Gastroesophageal sphincter (tissue), 4 donors: ENCODE measurements at regions not wholly inside any gene's neighbourhood (a gene's known extent, or its start where the extent isn't known, plus 50 kb on each side); places are given as distances from the start of the nearest gene placed in this dataset.

Experiments used
- ATAC-seq: fragments of 150-250 bp; one replicate; pipeline ENCODE4 v1.9.1; 2016; ENCODE audit warnings: mild to moderate bottlenecking, moderate library complexity
- H3K27ac ChIP-seq, 4 donors: fragments of 200-600 bp; sonication (generic) in 3 of 4; 1 replicate in 3 of 4; 2 replicates in 1 of 4; pipeline ENCODE4 v1.5.1; 2016 to 2019
- H3K27me3 ChIP-seq: fragments of 200-600 bp; sonication (generic); one replicate; pipeline ENCODE4 v1.5.1; 2019
- H3K36me3 ChIP-seq, 2 donors: fragments of 200-600 bp; sonication (generic); one replicate each; pipeline ENCODE4 v1.5.1; 2019; ENCODE audit warnings: control low read depth in 1 of 2
- H3K4me1 ChIP-seq, 3 donors: fragments of 200-600 bp; sonication (generic); 1 replicate in 2 of 3; 2 replicates in 1 of 3; pipeline ENCODE4 v1.5.1; 2016 to 2019; ENCODE audit warnings: control low read depth in 2 of 3
- H3K4me3 ChIP-seq, 2 donors: fragments of 200-600 bp; sonication (generic); one replicate each; pipeline ENCODE4 v1.5.1; 2019; ENCODE audit warnings: mild to moderate bottlenecking in 1 of 2, moderate library complexity in 1 of 2
- H3K9me3 ChIP-seq, 3 donors: fragments of 200-600 bp; sonication (generic); one replicate each; pipeline ENCODE4 v1.5.1; 2017 to 2019; ENCODE audit warnings: control low read depth in 2 of 3
- EP300 ChIP-seq: sonication (generic); formaldehyde crosslinking; IDR thresholded peaks from one replicate; pipeline ENCODE4 v1.6.1; 2017; ENCODE audit warnings: antibody characterized with exemption, mild to moderate bottlenecking
- POLR2A ChIP-seq, 2 donors: fragments of 450-650 bp; IDR thresholded peaks; one replicate each; pipeline ENCODE4 v1.6.1; 2017; ENCODE audit warnings: antibody characterized with exemption in 2 of 2, mild to moderate bottlenecking in 2 of 2, moderate library complexity in 1 of 2
- POLR2AphosphoS5 ChIP-seq: sonication (generic); formaldehyde crosslinking; IDR thresholded peaks from one replicate; pipeline ENCODE4 v1.6.1; 2017; ENCODE audit warnings: antibody characterized with exemption
- WGBS, 2 donors: methylation state at CpG; one replicate each; pipeline ENCODE4 v1.1.5; 2018; ENCODE audit warnings: low coverage in 1 of 2; 5-methylcytosine and 5-hydroxymethylcytosine counted together
- TF ChIP-seq, protein P1 (sequence below), 4 experiments: fragments of 200-600 bp in 2 of 4; fragments of 450-650 bp in 2 of 4; sonication (generic) in 1 of 4; IDR thresholded peaks; one replicate each; pipeline ENCODE4 v1.5.1; 2017 to 2019; ENCODE audit warnings: antibody characterized with exemption in 4 of 4, mild to moderate bottlenecking in 2 of 4, moderate library complexity in 2 of 4

DNA sequence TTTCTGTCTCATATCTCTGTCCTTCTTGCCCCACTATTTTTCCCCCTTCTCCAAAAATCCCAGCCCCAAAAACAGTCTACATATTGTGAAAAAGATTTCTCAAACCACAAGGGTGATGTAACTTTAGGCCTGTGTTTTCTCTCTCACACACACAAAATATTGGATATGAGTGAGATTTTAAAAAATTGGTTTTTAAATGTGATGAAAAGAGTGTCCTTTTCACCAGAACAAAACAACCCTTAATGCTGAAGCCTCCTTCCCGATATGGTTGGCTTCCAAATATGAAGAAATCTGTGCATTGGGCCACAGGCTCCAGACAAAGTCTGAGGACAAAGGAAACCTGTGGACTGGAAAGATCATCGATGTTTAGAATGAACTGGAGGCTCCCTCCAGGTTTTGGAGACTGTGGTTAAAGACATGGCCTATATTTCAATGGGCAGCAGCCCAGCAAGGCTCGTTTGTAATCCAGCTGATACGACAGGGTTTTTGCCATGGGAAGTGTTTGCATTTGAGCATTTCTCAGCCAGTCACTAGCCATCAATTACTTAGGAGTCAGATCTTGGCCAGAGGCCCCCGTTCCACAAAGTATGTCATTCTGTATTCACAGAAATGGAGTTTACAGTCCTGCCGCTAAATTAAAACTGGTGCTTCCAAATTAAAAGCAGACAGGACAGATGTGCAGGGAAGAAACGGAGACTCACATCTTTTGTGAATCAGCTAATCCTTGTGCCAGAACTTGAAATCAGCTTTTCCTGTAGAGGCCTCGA lies 546.3 kb downstream of the EBF1 start:
- H3K27me3 ChIP-seq = no peaks in the 10 kb centered on the region
- H3K27ac ChIP-seq = peak overlapping the region; percentile 24 to 67 (median 64)
- peaks cover 0 to 29% (median 2%) of the 10 kb centered on the region in 3 donors for H3K4me1 ChIP-seq
- 17 to 39% methylated on average over 8 of the region's 8 CpGs for WGBS, 2 donors
- peak; percentile 73 for ATAC-seq
- no peaks in the 10 kb centered on the region for H3K36me3 ChIP-seq
- TF ChIP-seq, protein P1, sequence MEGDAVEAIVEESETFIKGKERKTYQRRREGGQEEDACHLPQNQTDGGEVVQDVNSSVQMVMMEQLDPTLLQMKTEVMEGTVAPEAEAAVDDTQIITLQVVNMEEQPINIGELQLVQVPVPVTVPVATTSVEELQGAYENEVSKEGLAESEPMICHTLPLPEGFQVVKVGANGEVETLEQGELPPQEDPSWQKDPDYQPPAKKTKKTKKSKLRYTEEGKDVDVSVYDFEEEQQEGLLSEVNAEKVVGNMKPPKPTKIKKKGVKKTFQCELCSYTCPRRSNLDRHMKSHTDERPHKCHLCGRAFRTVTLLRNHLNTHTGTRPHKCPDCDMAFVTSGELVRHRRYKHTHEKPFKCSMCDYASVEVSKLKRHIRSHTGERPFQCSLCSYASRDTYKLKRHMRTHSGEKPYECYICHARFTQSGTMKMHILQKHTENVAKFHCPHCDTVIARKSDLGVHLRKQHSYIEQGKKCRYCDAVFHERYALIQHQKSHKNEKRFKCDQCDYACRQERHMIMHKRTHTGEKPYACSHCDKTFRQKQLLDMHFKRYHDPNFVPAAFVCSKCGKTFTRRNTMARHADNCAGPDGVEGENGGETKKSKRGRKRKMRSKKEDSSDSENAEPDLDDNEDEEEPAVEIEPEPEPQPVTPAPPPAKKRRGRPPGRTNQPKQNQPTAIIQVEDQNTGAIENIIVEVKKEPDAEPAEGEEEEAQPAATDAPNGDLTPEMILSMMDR (IDR thresholded peaks at IDR 0.05) = no peak
- TF ChIP-seq EP300 = no peak
- peak; percentile 53 for TF ChIP-seq POLR2AphosphoS5
- TF ChIP-seq POLR2A (IDR thresholded peaks at IDR 0.05) = no peak
- no peaks in the 10 kb centered on the region for H3K9me3 ChIP-seq
- no peak overlapping the region for H3K4me3 ChIP-seq

DNA sequence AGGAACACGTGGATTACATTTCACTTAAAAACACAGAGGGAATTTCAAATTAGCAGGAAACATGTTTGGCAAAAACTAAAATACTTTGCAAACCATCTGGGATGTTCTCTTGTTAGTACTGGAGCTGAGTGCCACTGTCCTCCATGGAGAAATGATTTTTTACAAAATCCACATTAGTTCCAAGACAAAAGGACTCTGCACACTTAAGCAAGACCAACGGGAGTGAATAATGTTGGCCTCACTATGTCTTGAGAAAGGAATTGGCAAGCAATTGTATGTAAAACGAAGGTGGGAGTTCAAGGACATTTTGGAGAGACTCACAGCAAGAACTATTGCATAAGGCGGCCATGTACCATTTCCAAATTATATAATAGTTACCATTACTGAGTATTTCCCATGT lies 547.5 kb downstream of the EBF1 start:
- ATAC-seq = peak; percentile 85
- Histone ChIP-seq H3K27ac (peak overlapping the region in 3 of 4 donors; percentile 63 to 71 (median 67)), H3K27me3 (no peaks in the 10 kb centered on the region), H3K9me3 (no peaks in the 10 kb centered on the region), H3K4me1 (peaks cover 0 to 29% (median 2%) of the 10 kb centered on the region in 3 donors), H3K4me3 (no peak overlapping the region), H3K36me3 (no peaks in the 10 kb centered on the region)
- no peak for TF ChIP-seq POLR2A (IDR thresholded peaks at IDR 0.05)
- peak; percentile 61 for TF ChIP-seq POLR2AphosphoS5
- 60 to 64% methylated on average over 4 of the region's 4 CpGs for WGBS, 2 donors

DNA sequence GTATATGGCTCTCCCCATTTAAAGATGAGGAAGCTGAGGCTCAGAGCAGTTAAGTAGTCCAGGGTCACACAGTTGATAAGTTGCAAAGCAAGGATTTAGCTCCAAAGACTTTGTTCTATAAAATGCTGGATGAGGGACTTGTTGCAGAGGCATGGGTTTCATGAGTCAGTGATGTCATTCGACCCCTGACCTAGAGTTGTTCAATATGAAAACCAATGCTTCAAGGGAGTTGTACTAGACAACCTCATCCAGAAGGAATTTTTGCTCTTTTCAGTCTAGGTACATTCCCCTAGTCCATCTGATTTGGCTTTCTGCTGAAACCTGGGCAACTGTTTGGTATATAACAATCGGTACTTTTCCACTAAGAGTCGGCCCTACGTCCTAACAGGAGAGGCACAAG lies 550.4 kb downstream of the EBF1 start:
- ATAC-seq = no peak
- WGBS, 2 donors = 83 to 84% methylated on average over 1 to 4 of the region's 4 CpGs

DNA sequence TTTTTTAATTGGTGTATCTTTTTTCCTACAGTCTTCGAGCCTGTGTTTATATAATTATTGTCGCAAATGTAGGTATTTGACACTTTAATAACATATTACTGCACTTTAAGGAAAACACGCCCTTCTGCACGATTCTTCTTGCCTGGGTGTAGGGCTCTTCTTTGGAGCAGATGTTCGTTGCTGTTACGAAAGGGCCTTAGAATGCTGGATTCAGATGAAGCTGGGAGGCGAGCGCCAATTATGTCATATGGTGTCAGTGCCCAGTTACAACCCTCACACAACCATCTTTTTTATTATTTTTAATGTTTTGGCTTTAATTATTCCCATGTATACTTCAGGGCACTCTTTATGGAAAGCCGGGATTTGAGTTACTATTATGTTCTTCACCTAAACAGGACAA lies 553.0 kb downstream of the EBF1 start:
- ATAC-seq = peak; percentile 53
- TF ChIP-seq EP300 = no peak
- Histone ChIP-seq H3K4me3 (no peak overlapping the region), H3K27ac (no peak overlapping the region), H3K9me3 (no peaks in the 10 kb centered on the region), H3K4me1 (peaks cover 0 to 3% (median 0%) of the 10 kb centered on the region in 3 donors), H3K27me3 (no peaks in the 10 kb centered on the region), H3K36me3 (no peaks in the 10 kb centered on the region)
- WGBS, 2 donors = 74 to 81% methylated on average over 9 of the region's 9 CpGs

More for the DNA sequence above, 550.4 kb downstream of the EBF1 start:
- no peak overlapping the region for H3K27ac ChIP-seq
- no peaks in the 10 kb centered on the region for H3K36me3 ChIP-seq
- no peak for TF ChIP-seq POLR2A (IDR thresholded peaks at IDR 0.05)
- TF ChIP-seq EP300 = no peak
- no peak for TF ChIP-seq POLR2AphosphoS5
- TF ChIP-seq, protein P1 (IDR thresholded peaks at IDR 0.05) = no peak
- peaks cover 0 to 25% (median 2%) of the 10 kb centered on the region in 3 donors for H3K4me1 ChIP-seq
- no peaks in the 10 kb centered on the region for H3K9me3 ChIP-seq
- no peak overlapping the region for H3K4me3 ChIP-seq
- no peaks in the 10 kb centered on the region for H3K27me3 ChIP-seq

DNA sequence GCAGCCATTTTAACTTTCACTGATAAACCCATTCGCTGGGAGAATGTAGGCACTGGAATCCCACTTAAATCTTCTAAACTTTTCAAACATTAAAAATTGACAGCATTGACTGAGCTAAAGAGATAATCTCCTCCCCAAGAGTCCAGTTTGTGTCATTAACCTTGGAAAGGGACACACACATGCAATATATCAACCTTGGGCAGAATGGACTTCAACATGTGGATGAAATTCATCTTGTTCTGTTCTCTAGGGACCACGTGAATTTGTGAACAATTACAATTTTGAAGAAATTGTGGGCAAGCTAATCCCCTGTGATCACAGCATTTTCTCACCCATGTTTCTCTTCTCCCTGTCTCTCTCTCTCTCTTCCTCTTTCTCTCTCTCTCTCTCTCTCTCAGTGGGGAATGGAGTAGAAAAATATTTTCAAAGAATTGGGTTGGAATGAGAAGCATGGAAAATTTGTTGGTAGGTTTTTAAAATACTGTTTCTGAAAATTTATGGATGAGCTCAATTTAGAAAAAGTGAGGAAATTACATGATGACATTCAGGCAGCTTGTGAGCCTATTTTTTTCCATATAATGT lies 553.7 kb downstream of the EBF1 start:
- Histone ChIP-seq H3K4me3 (no peak overlapping the region), H3K9me3 (no peaks in the 10 kb centered on the region), H3K36me3 (no peaks in the 10 kb centered on the region), H3K27ac (peak overlapping the region in 2 of 4 donors; percentile 9 to 10), H3K27me3 (no peaks in the 10 kb centered on the region), H3K4me1 (no peaks in the 10 kb centered on the region)
- no peak for ATAC-seq
- 63 to 79% methylated on average over 2 of the region's 2 CpGs for WGBS, 2 donors
- TF ChIP-seq, protein P1 (IDR thresholded peaks at IDR 0.05) = no peak
- no peak for TF ChIP-seq POLR2AphosphoS5
- TF ChIP-seq EP300 = no peak
- no peak for TF ChIP-seq POLR2A (IDR thresholded peaks at IDR 0.05)
